H1 (cell line): ENCODE measurements at regions not wholly inside any gene's neighbourhood (a gene's known extent, or its start where the extent isn't known, plus 50 kb on each side); places are given as distances from the start of the nearest gene placed in this dataset.
"Not testable (repeated sequence)": the region's sequence is repeated elsewhere in the genome, so short reads cannot be mapped to it uniquely, and the experiment has no call there.

Experiments
- CTCF ChIA-PET: fragments of 300-600 bp; sonication (Branson Sonifier 250); formaldehyde crosslinking; loops from one replicate; lab custom pipeline; 2021; ENCODE audit not compliant: partially characterized antibody; lab: Charles Lee
- POLR2A ChIA-PET: fragments of 300-600 bp; sonication (Branson Sonifier 250); formaldehyde crosslinking; loops from one replicate; lab custom pipeline; 2021; ENCODE audit warnings: inconsistent platforms; ENCODE audit not compliant: partially characterized antibody; lab: Charles Lee
- DNase-seq, 2 experiments: peaks; one replicate each; pipeline versions ENCODE4 v3.0.0 to v3.0.0-alpha.2; 2010 to 2022; ENCODE audit warnings: low spot score in 2 of 2, low read depth in 1 of 2, mixed read lengths in 1 of 2
- FAIRE-seq: peaks from 2 replicates; lab custom pipeline; 2011; peaks lifted over from hg19 to GRCh38; lab: Jason Lieb, UNC
- H2AFZ ChIP-seq: 2 replicates; pipeline ENCODE4 v1.8.1; 2012; ENCODE audit warnings: low read length, inconsistent platforms
- H2AK5ac ChIP-seq: 2 replicates; pipeline ENCODE4 v1.6.1; 2013; ENCODE audit warnings: low read depth, low read length
- H2BK120ac ChIP-seq: replicated peaks from 2 replicates; pipeline ENCODE3; 2013; ENCODE audit warnings: low read depth, low read length, inconsistent platforms
- H2BK12ac ChIP-seq: 2 replicates; pipeline ENCODE4 v1.6.1; 2013; ENCODE audit warnings: low read depth, low read length
- H2BK15ac ChIP-seq: 2 replicates; pipeline ENCODE4 v1.6.1; 2013; ENCODE audit warnings: low read length
- H2BK20ac ChIP-seq: 2 replicates; pipeline ENCODE4 v1.6.1; 2013; ENCODE audit warnings: low read length
- H2BK5ac ChIP-seq: 2 replicates; pipeline ENCODE4 v1.6.1; 2013; ENCODE audit warnings: low read depth, low read length
- H3K14ac ChIP-seq: 2 replicates; pipeline ENCODE4 v1.6.1; 2013; ENCODE audit warnings: inconsistent platforms; ENCODE audit not compliant: insufficient read length
- H3K18ac ChIP-seq: 2 replicates; pipeline ENCODE4 v1.6.1; 2013; ENCODE audit warnings: low read length; ENCODE audit errors: extremely low read depth
- H3K23ac ChIP-seq: 2 replicates; pipeline ENCODE4 v1.6.1; 2013; ENCODE audit warnings: inconsistent platforms; ENCODE audit not compliant: insufficient read length
- H3K23me2 ChIP-seq: 2 replicates; pipeline ENCODE4 v1.6.1; 2013; ENCODE audit warnings: low read depth, low read length
- H3K27ac ChIP-seq: 2 replicates; pipeline ENCODE4 v1.6.1; 2011; ENCODE audit warnings: low read depth, low read length, inconsistent platforms
- H3K27me3 ChIP-seq, 4 experiments: replicated peaks in 1 of 4; 1 replicate in 1 of 4; 2 replicates in 3 of 4; pipeline versions ENCODE4 v1.6.1 to v1.8.1; 2011 to 2013; ENCODE audit warnings: low read length in 3 of 4, mild to moderate bottlenecking in 3 of 4, inconsistent platforms in 2 of 4, mixed read lengths in 2 of 4, moderate library complexity in 1 of 4; ENCODE audit not compliant: control insufficient read depth in 3 of 4, insufficient read depth in 3 of 4; ENCODE audit errors: extremely low read depth in 1 of 4
- H3K36me3 ChIP-seq, 4 experiments: 2 replicates each; pipeline versions ENCODE4 v1.6.1 to v1.8.1; 2011 to 2013; ENCODE audit warnings: mild to moderate bottlenecking in 4 of 4, low read length in 3 of 4, moderate library complexity in 2 of 4, control low read depth in 1 of 4, inconsistent platforms in 1 of 4; ENCODE audit not compliant: insufficient read depth in 4 of 4, control insufficient read depth in 2 of 4
- H3K4ac ChIP-seq: replicated peaks from 2 replicates; pipeline ENCODE3; 2013; ENCODE audit warnings: low read length, low read depth, mixed read lengths, inconsistent platforms; ENCODE audit not compliant: insufficient read length
- H3K4me1 ChIP-seq, 4 experiments: replicated peaks in 1 of 4; 1 replicate in 1 of 4; 2 replicates in 3 of 4; pipeline versions ENCODE4 v1.6.1 to v1.8.1; 2011 to 2013; ENCODE audit warnings: low read length in 3 of 4, inconsistent platforms in 2 of 4, mixed read lengths in 1 of 4; ENCODE audit not compliant: insufficient read depth in 4 of 4, control insufficient read depth in 3 of 4
- H3K4me2 ChIP-seq, 2 experiments: 2 replicates each; pipeline versions ENCODE4 v1.6.1 to v1.8.1; 2011 to 2013; ENCODE audit warnings: low read depth in 2 of 2, low read length in 2 of 2, control low read depth in 1 of 2, inconsistent platforms in 1 of 2, mild to moderate bottlenecking in 1 of 2; ENCODE audit not compliant: insufficient read depth in 1 of 2
- H3K4me3 ChIP-seq, 4 experiments: fragments of 200-600, 300-600 bp in 1 of 4; sonication (generic), shearing (Covaris generic), sonication (Bioruptor Twin) in 1 of 4; 2 replicates each; pipeline versions ENCODE4 v1.5.1 to v1.8.1; 2011 to 2016; ENCODE audit warnings: low read length in 4 of 4, low read depth in 3 of 4, control low read depth in 2 of 4, inconsistent platforms in 2 of 4, mild to moderate bottlenecking in 2 of 4, mixed read lengths in 1 of 4, moderate library complexity in 1 of 4; ENCODE audit not compliant: insufficient read depth in 2 of 4; ENCODE audit errors: extremely low read depth in 1 of 4
- H3K56ac ChIP-seq: replicated peaks from 2 replicates; pipeline ENCODE3; 2013; ENCODE audit warnings: low read depth, mild to moderate bottlenecking, mixed read lengths, low read length, inconsistent platforms; ENCODE audit not compliant: insufficient read length
- H3K79me1 ChIP-seq: 2 replicates; pipeline ENCODE4 v1.6.1; 2013; ENCODE audit warnings: low read depth, low read length, control low read depth
- H3K79me2 ChIP-seq, 2 experiments: 2 replicates each; pipeline versions ENCODE4 v1.6.1 to v1.8.1; 2012 to 2013; ENCODE audit warnings: low read length in 2 of 2, mild to moderate bottlenecking in 2 of 2, inconsistent platforms in 1 of 2; ENCODE audit not compliant: insufficient read depth in 2 of 2, control insufficient read depth in 1 of 2
- H3K9ac ChIP-seq, 4 experiments: replicated peaks in 1 of 4; 1 replicate in 1 of 4; 2 replicates in 3 of 4; pipeline versions ENCODE4 v1.6.1 to v1.8.1; 2011 to 2013; ENCODE audit warnings: low read depth in 3 of 4, low read length in 3 of 4, control low read depth in 2 of 4, mild to moderate bottlenecking in 2 of 4, moderate library complexity in 2 of 4, inconsistent platforms in 1 of 4; ENCODE audit errors: extremely low read depth in 1 of 4
- H3K9me3 ChIP-seq, 2 experiments: 2 replicates each; pipeline versions ENCODE4 v1.6.1 to v1.8.1; 2012 to 2013; ENCODE audit warnings: mild to moderate bottlenecking in 2 of 2, moderate library complexity in 2 of 2, control low read depth in 1 of 2, inconsistent platforms in 1 of 2, low read depth in 1 of 2, low read length in 1 of 2, mixed read lengths in 1 of 2; ENCODE audit not compliant: insufficient read depth in 2 of 2
- H4K20me1 ChIP-seq, 2 experiments: replicated peaks in 1 of 2; 2 replicates each; pipeline versions ENCODE3 to v1.8.1; 2011 to 2013; ENCODE audit warnings: inconsistent platforms in 2 of 2, low read length in 2 of 2, mild to moderate bottlenecking in 1 of 2; ENCODE audit not compliant: insufficient read depth in 2 of 2, control insufficient read depth in 1 of 2
- H4K5ac ChIP-seq: 2 replicates; pipeline ENCODE4 v1.6.1; 2013; ENCODE audit warnings: low read length, low read depth, mixed read lengths, inconsistent platforms; ENCODE audit not compliant: insufficient read length
- H4K8ac ChIP-seq: 2 replicates; pipeline ENCODE4 v1.8.0; 2013; ENCODE audit warnings: mild to moderate bottlenecking, moderate library complexity, low read length, inconsistent platforms; ENCODE audit not compliant: insufficient read depth; ENCODE audit errors: extremely low read depth
- H4K91ac ChIP-seq: replicated peaks from 2 replicates; pipeline ENCODE3; 2013; ENCODE audit warnings: low read length, mixed read lengths, inconsistent platforms; ENCODE audit not compliant: insufficient read length
- WGBS, 2 experiments: shearing (Covaris generic) in 1 of 2; methylation state at CpG; one replicate each; pipeline versions ENCODE4 v1.1.6 to v1.1.7; 2013 to 2015; ENCODE audit warnings: low lambda C conversion rate in 2 of 2, mixed read lengths in 2 of 2, inconsistent platforms in 1 of 2, low coverage in 1 of 2, missing lambda C conversion rate in 1 of 2; ENCODE audit not compliant: insufficient replicate concordance in 2 of 2, insufficient coverage in 1 of 2, insufficient read length in 1 of 2; ENCODE audit errors: extremely low coverage in 1 of 2, missing lambda C conversion rate in 1 of 2; 5-methylcytosine and 5-hydroxymethylcytosine counted together

DNA sequence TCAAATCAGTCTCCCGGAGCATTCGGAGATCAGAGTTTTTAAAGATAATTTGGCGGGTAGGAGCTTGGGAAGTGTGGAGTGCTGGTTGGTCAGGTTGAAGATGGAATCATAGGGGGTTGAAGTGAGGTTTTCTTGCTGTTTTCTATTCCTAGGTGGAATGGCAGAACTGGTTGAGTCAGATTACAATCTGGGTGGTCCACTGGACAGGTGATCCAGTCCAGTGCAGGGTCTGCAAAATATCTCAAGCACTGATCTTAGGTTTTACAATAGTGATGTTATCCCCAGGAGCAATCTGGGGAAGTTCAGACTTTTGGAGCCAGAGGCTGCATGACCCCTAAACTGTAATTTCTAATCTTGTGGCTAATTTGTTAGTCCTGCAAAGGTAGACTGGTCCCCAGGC, 416.4 kb upstream of the MAGEB16 start:
- H3K4me2 ChIP-seq, H3K23ac ChIP-seq, H3K4me1 ChIP-seq, H3K4ac ChIP-seq, H3K9me3 ChIP-seq, H3K18ac ChIP-seq, H2AFZ ChIP-seq, H3K79me1 ChIP-seq, H2BK15ac ChIP-seq, H3K23me2 ChIP-seq, H2BK5ac ChIP-seq, POLR2A ChIA-PET, FAIRE-seq, H3K9ac ChIP-seq, H4K8ac ChIP-seq, H4K20me1 ChIP-seq, H3K56ac ChIP-seq, H2BK20ac ChIP-seq, H3K14ac ChIP-seq, H3K4me3 ChIP-seq, H3K27ac ChIP-seq, H4K91ac ChIP-seq, H4K5ac ChIP-seq, DNase-seq, H2BK120ac ChIP-seq, H2BK12ac ChIP-seq, H3K79me2 ChIP-seq, H2AK5ac ChIP-seq, H3K36me3 ChIP-seq, H3K27me3 ChIP-seq: not testable (repeated sequence)
- CTCF ChIA-PET: interaction anchor here (0.7 to 1.8 kb wide), 6 partner anchors 8 to 343 kb away, joined by 3 to 11 read pairs (median 6); no protein-coding TSS in a partner anchor
- WGBS, 2 experiments: 100% methylated on average over 3 of the region's 3 CpGs; no CpG with 5 or more reads in 1 of the 2 experiments
